ENCODE measurements at regions not wholly inside any gene's neighbourhood (a gene's known extent, or its start where the extent isn't known, plus 50 kb on each side); places are given as distances from the start of the nearest gene placed in this dataset.

- TF ChIP-seq CTCF (IDR thresholded peaks at IDR 0.05) (no peak), POLR2A (IDR thresholded peaks at IDR 0.05) (no peak)
Measured at GRCh38 chr17:45646288-45646988, 137.7 kb upstream of the CRHR1 start.
